GM18519 (cell line): ENCODE measurements at regions not wholly inside any gene's neighbourhood (a gene's known extent, or its start where the extent isn't known, plus 50 kb on each side); places are given as distances from the start of the nearest gene placed in this dataset.

Source experiments
- ATAC-seq: cut with Tn5 transposase; IDR thresholded peaks from one replicate; pipeline ENCODE4 v1.9.1; 2021; ENCODE audit warnings: mild to moderate bottlenecking, moderate library complexity; ENCODE audit not compliant: unreplicated experiment, low FRiP score

DNA sequence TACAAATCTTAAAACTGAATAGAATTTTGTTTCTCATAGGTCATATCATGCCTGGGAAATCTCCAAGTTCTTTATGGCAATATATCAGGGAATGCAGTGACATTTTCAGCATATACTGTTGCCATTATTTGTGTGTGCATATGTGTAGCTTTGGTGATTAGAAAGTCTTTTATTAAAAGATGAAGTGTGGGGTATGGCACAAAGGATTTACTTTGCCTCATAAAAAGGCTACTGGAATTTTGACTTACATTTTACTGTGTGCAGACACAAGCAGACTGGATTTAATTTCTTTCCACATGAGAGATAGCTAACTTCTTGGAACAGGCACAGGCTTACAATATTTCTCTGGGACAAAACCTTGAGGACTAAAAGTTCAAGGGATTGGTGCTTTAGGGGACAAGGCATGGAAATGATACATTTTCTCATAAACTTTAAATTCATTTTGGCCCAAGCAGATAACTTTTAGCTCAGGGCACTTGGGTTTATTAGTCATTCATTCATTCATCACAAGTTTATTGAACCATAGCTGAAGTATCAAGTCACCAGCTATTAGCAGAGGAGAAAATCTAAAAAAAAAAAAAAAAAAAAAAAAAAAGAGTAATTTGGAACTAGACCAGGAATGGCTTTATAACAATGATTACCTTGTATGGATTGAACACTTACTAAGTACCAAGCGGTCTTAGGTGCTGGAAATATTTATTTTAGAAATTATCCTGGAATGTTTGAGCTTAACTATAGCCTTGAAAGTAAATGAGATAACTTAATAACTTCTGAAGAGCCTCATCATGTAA, 191.5 kb downstream of the SLIT2 start:
- no peak for ATAC-seq

- ATAC-seq: no peak
Measured at GRCh38 chr4:20444599-20445337, 193.1 kb downstream of the SLIT2 start.

DNA sequence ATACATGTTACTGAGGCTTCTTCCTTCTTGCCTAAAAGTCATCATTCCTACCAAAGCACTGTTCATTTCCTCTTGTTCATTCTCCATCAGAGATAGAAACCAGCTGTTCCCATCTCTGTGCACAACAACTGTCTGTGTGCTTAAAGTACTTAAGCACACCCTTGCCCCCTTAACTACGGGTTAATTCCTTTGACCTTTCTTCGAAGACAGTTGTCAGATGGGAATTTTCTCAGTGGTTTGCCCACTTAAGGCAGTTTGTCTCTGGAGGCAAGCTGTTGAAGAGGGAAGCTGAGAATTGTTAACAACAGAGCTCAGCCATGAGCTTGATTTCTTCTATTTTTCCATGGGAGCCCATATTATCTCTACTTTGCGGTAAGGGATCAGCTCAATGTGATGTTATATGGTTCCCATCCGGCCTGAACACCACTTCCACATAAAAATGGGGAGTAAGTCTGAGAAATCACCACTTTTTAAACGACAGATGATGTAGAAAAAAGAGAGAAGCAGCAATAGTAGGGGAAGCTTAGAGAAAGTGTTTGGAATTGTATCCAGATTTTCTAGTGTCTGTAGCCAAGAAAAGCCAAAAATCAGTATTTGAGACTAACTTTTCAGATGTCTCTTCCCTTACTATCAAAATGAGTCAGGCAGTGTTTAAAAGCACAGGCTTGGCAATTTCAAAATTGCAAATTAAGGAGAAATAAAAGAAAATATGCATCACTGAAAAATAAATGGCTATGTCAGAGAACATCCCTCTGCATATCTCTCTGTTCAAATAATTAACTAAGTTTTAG, 194.4 kb downstream of the SLIT2 start:
- no peak for ATAC-seq

DNA sequence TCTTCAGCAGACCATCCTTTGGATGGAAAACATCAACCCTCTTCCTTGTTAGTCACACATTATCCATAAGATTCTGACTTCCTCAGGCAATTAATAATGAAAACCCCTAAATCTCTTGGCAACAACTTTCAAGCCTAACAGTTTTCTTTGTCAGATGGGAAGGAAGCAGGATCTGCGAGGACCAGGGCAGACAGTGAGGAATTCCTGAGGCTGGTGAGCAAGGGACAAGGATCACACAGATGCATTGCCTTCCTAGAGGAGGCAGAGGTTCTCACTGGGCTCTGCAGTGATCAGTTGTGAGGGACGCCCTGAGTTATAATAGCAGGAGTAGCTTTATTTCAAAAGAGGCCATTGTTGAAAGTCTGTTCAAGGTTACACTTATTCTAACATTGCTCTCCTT, 195.4 kb downstream of the SLIT2 start:
- no peak for ATAC-seq

- no peak for ATAC-seq
Measured at GRCh38 chr4:20451986-20452385, 200.3 kb downstream of the SLIT2 start.

DNA sequence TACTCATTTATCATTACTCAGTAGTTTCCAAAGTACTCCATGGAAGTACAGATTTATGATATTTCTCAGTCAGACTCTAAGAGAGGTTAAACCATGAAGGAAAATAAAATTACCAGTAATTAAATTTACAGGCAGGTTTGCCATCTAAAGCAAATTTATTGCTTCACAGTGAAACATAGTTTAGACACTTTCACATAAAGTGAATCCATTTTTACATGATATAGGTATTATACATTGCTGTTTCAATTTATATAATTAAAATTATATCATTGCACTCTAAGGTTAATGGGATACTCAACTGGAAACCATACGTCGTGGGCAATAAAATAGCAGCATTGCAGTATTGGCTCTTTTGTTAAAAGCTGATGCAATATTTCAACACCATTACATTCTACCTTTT, 202.8 kb downstream of the SLIT2 start:
- ATAC-seq: no peak

- ATAC-seq: no peak
Measured at GRCh38 chr4:20456407-20456806, 204.7 kb downstream of the SLIT2 start.

DNA sequence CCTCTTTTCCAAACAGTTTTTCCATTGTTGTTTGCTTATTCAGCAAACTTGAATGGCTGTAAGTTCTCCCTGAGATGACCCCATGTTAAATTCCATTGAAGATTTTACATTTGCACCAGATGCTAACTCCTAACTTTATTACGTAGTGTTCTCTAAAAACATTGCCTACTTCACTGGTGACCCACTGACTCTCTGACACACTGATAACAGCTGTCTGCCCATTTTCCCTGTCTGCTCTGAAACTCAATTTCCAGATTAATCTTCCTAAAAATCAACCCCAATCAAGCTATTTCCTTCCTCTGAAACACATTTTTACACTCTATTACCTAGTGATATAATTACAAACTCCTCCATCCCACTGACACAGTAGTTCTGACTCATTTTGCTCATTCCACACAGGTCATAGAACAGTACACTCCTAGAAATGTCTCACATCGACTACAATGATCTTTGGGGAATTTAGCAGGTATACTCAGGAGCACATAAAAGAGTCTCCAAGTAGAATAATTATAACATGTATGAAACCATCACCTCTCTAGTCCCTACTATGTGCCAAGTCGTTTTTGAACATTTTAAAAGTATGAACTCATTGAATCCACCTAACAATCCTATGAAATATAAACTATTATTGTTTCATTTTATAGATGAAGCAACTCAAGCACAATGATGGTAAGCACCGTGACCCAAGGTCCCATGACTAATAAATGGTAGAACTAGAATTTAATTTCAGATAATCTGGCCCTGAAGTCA, 210.9 kb downstream of the SLIT2 start:
- no peak for ATAC-seq

- ATAC-seq: no peak
Measured at GRCh38 chr4:20463176-20463430, 211.4 kb downstream of the SLIT2 start.

DNA sequence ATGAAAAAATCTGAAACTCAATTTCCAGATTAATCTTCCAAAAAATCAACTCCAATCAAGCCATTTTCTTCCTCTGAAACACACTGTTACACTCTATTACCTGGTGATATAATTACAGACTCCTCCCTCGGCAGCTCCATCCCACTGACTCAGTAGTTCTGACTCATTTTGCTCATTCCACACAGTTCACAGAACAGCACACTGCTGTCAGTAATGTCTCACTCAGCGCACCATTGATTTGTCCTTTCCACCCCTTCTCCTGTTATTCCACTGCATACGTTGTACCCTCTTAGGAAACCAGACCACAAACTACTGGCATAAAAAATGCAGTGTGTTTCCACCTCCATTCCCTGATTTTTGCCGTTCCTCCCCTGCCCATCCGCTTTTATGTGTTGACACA, 212.7 kb downstream of the SLIT2 start:
- no peak for ATAC-seq

DNA sequence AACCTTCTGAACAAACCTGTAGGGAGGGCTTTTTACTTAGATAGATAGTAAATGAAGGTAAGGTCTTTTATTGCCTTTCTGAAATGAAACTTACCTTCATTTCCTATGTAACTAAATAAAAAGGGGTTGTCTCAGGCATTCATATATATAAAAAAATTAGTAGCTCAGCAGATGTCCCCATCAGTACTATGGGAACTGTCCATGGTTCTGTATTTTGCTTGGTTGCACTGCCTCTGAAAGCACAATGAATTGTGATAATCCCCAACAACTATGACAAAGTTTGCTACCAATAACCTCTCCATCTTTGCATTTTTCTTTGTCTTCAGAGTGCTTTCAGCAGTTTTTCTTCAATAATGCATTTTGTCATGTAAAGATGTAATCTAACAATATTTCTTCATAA, 222.4 kb downstream of the SLIT2 start:
- ATAC-seq: no peak

GRCh38 chr4:20478412-20478811, 221.8 kb upstream of the PACRGL start:
- ATAC-seq: no peak

DNA sequence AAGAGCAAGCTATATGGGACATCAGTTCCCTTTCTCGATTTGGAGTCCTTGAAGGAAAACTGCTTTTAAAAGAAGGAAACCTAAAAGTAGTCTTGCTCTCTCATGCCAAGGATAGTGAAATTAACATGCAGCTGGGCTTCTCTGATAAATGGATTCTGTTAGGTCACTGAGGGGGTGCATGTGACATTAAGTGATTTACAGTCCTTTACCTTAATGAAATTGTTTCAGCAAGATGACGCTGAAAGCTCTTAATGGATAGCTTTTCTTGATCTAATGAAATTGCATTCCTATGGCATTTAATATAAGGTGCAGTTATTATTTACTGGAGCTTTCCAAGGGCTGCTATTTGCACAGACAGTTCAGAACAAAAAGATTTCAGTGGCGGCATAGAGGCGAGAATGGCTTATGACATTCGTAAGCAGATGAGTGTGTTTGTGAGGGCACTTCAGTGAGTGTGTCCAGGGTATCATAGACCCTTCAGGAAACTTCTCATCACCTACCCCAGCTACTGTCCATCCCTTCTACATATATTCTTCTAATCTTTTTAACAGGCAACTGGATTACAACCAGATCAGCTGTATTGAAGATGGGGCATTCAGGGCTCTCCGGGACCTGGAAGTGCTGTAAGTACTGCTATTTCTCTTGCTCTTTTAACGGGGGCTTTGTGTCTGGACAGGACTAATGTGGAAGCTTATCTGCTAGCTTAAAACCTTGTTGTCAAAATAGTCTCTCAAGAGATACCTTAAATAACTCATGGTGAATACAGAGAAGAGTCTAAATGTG, 219.9 kb upstream of the PACRGL start:
- no peak for ATAC-seq

- no peak for ATAC-seq
Measured at GRCh38 chr4:20483416-20483815, 216.8 kb upstream of the PACRGL start.

GRCh38 chr4:20486433-20486832, 213.8 kb upstream of the PACRGL start:
- no peak for ATAC-seq

- no peak for ATAC-seq
Measured at GRCh38 chr4:20487446-20487845, 212.8 kb upstream of the PACRGL start.

DNA sequence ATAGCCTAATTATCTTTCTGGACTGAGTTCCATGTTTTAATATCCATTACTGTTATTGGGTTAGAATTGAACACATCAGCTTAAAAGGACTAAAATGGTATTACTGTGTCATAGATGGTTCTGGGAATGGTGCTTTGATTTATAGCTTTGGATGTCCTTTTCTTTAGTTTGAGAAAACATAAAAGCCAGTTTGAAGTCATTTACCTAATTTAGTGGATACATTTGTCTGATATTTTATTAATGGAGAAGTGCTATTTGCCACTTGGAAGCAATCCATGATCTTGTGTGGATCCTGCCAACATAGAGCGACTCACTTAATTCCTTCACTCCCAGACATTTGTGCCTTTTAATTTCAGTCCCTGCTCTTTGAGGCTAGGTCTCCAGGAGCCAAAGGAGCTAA, 212.4 kb upstream of the PACRGL start:
- ATAC-seq: no peak

GRCh38 chr4:20490734-20491133, 209.5 kb upstream of the PACRGL start:
- ATAC-seq: no peak

GRCh38 chr4:20493761-20494353, 206.4 kb upstream of the PACRGL start:
- ATAC-seq: no peak

- ATAC-seq: no peak
Measured at GRCh38 chr4:20496068-20496467, 204.2 kb upstream of the PACRGL start.
